Ovary (tissue), 3 donors: ENCODE measurements at regions not wholly inside any gene's neighbourhood (a gene's known extent, or its start where the extent isn't known, plus 50 kb on each side); places are given as distances from the start of the nearest gene placed in this dataset.

Experiments used
- EP300 ChIP-seq: sonication (generic); formaldehyde crosslinking; IDR thresholded peaks from one replicate; pipeline ENCODE4 v1.6.1; 2017; ENCODE audit warnings: antibody characterized with exemption
- POLR2A ChIP-seq: fragments of 450-650 bp; IDR thresholded peaks from one replicate; pipeline ENCODE4 v1.6.1; 2017; ENCODE audit warnings: antibody characterized with exemption, mild to moderate bottlenecking, moderate library complexity
- TF ChIP-seq, protein P1 (sequence below), 3 donors: fragments of 450-650 bp in 2 of 3; fragments of 200-600 bp in 1 of 3; IDR thresholded peaks; one replicate each; pipeline versions ENCODE4 v1.5.1 to v1.8.0; 2016 to 2022; ENCODE audit warnings: antibody characterized with exemption in 3 of 3, mild to moderate bottlenecking in 1 of 3
- donor health status: DM: no; HTN: no; CAD: no.

DNA sequence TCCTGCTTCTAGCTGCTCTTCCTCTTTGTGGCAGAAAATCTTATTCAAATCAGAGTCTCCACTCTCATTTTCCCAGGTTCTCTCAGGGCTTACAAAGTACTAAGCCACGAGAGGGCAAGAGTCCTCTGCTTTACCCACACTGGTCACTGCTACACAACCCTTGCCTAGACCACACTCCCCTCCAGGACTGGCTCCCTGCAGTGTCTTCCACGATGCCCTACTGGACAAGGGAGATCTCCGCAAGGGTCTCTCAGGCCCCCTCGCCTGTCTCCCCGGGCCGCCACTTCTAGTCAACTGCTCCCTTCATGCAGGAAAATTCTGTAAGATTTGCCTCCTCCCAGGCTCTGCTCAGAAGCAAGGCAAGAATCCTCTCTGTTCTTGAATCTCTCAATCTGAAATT is 319.6 kb downstream of the RRAGC start:
- TF ChIP-seq, protein P1, sequence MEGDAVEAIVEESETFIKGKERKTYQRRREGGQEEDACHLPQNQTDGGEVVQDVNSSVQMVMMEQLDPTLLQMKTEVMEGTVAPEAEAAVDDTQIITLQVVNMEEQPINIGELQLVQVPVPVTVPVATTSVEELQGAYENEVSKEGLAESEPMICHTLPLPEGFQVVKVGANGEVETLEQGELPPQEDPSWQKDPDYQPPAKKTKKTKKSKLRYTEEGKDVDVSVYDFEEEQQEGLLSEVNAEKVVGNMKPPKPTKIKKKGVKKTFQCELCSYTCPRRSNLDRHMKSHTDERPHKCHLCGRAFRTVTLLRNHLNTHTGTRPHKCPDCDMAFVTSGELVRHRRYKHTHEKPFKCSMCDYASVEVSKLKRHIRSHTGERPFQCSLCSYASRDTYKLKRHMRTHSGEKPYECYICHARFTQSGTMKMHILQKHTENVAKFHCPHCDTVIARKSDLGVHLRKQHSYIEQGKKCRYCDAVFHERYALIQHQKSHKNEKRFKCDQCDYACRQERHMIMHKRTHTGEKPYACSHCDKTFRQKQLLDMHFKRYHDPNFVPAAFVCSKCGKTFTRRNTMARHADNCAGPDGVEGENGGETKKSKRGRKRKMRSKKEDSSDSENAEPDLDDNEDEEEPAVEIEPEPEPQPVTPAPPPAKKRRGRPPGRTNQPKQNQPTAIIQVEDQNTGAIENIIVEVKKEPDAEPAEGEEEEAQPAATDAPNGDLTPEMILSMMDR (IDR thresholded peaks at IDR 0.05), result no peak
- TF ChIP-seq EP300 (no peak), POLR2A (no peak)
